ENCODE measurements at regions not wholly inside any gene's neighbourhood (a gene's known extent, or its start where the extent isn't known, plus 50 kb on each side); places are given as distances from the start of the nearest gene placed in this dataset.

GRCh38 chr4:13765539-13765938 is 138.0 kb upstream of the BOD1L1 start:
- TF ChIP-seq CTCF (IDR thresholded peaks at IDR 0.05) (no peak), POLR2A (IDR thresholded peaks at IDR 0.05; ENCODE audit: low read depth) (no peak)

Data from esophagus muscularis mucosa (tissue), 3 donors.